ENCODE measurements at regions not wholly inside any gene's neighbourhood (a gene's known extent, or its start where the extent isn't known, plus 50 kb on each side); places are given as distances from the start of the nearest gene placed in this dataset.

DNA sequence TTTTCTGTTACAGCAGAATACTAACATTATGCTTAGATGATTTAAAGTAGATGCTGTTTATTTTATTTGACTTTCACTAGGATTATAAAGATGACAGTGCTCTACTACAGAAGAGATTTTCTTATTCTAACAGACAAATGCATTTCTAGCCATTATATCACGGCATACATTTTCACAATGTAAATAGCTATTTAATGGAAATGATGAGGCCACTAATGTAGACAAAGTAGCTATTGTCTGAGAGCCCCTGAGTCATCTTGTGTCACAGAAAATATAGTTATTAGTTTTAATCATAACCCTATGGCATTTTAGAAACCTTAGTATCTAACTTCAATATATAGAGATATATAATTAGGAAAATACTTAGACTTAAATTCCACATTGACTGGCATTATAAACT, 158.0 kb upstream of the AHR start:
- H3K9me3 ChIP-seq = no peaks in the 10 kb centered on the region
- TF ChIP-seq EP300 (IDR thresholded peaks at IDR 0.05) (no peak), POLR2AphosphoS5 (IDR thresholded peaks at IDR 0.05) (no peak), CTCF (IDR thresholded peaks at IDR 0.05) (no peak), POLR2A (IDR thresholded peaks at IDR 0.05) (no peak)
- no peak overlapping the region for H3K4me3 ChIP-seq
- H3K36me3 ChIP-seq = no peaks in the 10 kb centered on the region
- no peak overlapping the region for H3K27ac ChIP-seq
- H3K27me3 ChIP-seq = no peaks in the 10 kb centered on the region
- DNase-seq = no peak
- 71 to 73% methylated on average over 1 of the region's 1 CpG for WGBS, 2 donors
- intact Hi-C loops (cut with DNase I) = no loop called here
- H3K4me1 ChIP-seq = peaks cover 0 to 26% (median 11%) of the 10 kb centered on the region in 4 donors

GRCh38 chr7:17142831-17143541, 155.5 kb upstream of the AHR start:
- 79 to 81% methylated on average over 2 of the region's 2 CpGs for WGBS, 2 donors
- Histone ChIP-seq H3K27ac (peak overlapping the region in 2 of 4 donors; percentile 19 to 25), H3K4me1 (peaks cover 0 to 26% (median 11%) of the 10 kb centered on the region in 4 donors), H3K4me3 (peak overlapping the region in 3 of 4 donors; percentile 4 to 10 (median 8)), H3K27me3 (no peaks in the 10 kb centered on the region), H3K9me3 (no peaks in the 10 kb centered on the region), H3K36me3 (no peaks in the 10 kb centered on the region)
- TF ChIP-seq EP300 (IDR thresholded peaks at IDR 0.05) (no peak), POLR2A (IDR thresholded peaks at IDR 0.05) (no peak), POLR2AphosphoS5 (IDR thresholded peaks at IDR 0.05) (no peak), CTCF (IDR thresholded peaks at IDR 0.05) (no peak)
- DNase-seq = no peak
- intact Hi-C loops (cut with DNase I) = no loop called here

GRCh38 chr7:17144322-17144721, 154.1 kb upstream of the AHR start:
- no peaks in the 10 kb centered on the region for H3K36me3 ChIP-seq
- no peaks in the 10 kb centered on the region for H3K9me3 ChIP-seq
- no peak for DNase-seq
- intact Hi-C loops (cut with DNase I) = no loop called here
- H3K27ac ChIP-seq = no peak overlapping the region
- peaks cover 0 to 26% (median 11%) of the 10 kb centered on the region in 4 donors for H3K4me1 ChIP-seq
- TF ChIP-seq POLR2A (IDR thresholded peaks at IDR 0.05) = no peak
- no peak for TF ChIP-seq CTCF (IDR thresholded peaks at IDR 0.05)
- no peak for TF ChIP-seq POLR2AphosphoS5 (IDR thresholded peaks at IDR 0.05)
- TF ChIP-seq EP300 (IDR thresholded peaks at IDR 0.05) = no peak
- H3K4me3 ChIP-seq = no peak overlapping the region
- H3K27me3 ChIP-seq = no peaks in the 10 kb centered on the region
- 58 to 62% methylated on average over 4 of the region's 4 CpGs for WGBS, 2 donors

DNA sequence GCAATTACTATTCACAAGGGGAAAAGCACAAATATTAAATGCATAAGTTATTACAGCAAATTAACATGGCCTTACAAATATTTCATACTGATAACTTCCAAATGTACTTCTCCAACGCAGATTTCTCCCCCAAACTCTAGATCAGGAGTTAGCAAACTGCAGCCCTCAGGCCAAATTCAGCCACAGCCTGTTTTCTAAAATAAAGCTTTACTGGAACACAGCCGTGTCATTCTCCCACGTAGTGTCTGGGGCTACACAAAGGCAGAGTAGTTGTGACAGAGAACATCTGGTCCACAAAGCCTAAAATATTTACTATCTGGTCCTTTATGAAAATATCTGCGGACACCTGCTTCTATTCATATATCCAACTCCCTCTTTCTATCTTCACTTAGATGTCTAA, 151.8 kb upstream of the AHR start:
- no peak for TF ChIP-seq POLR2A (IDR thresholded peaks at IDR 0.05)
- no peak for TF ChIP-seq CTCF (IDR thresholded peaks at IDR 0.05)
- TF ChIP-seq POLR2AphosphoS5 (IDR thresholded peaks at IDR 0.05) = no peak
- no peak for TF ChIP-seq EP300 (IDR thresholded peaks at IDR 0.05)
- H3K4me3 ChIP-seq = no peak overlapping the region
- no peak for DNase-seq
- H3K4me1 ChIP-seq = peaks cover 0 to 11% (median 0%) of the 10 kb centered on the region in 4 donors
- 80 to 89% methylated on average over 4 of the region's 4 CpGs for WGBS, 2 donors
- no peaks in the 10 kb centered on the region for H3K27me3 ChIP-seq
- H3K27ac ChIP-seq = no peak overlapping the region
- no peaks in the 10 kb centered on the region for H3K36me3 ChIP-seq
- intact Hi-C loops (cut with DNase I) = no loop called here
- H3K9me3 ChIP-seq = no peaks in the 10 kb centered on the region

GRCh38 chr7:17147409-17147808, 151.0 kb upstream of the AHR start:
- intact Hi-C loops (cut with DNase I) = no loop called here
- H3K27me3 ChIP-seq = no peaks in the 10 kb centered on the region
- no peak for TF ChIP-seq POLR2A (IDR thresholded peaks at IDR 0.05)
- no peak for TF ChIP-seq EP300 (IDR thresholded peaks at IDR 0.05)
- TF ChIP-seq POLR2AphosphoS5 (IDR thresholded peaks at IDR 0.05) = no peak
- no peak for TF ChIP-seq CTCF (IDR thresholded peaks at IDR 0.05)
- 87 to 97% methylated on average over 7 of the region's 7 CpGs for WGBS, 2 donors
- no peak overlapping the region for H3K4me3 ChIP-seq
- no peak for DNase-seq
- H3K9me3 ChIP-seq = no peaks in the 10 kb centered on the region
- peaks cover 0 to 11% (median 0%) of the 10 kb centered on the region in 4 donors for H3K4me1 ChIP-seq
- H3K36me3 ChIP-seq = no peaks in the 10 kb centered on the region
- no peak overlapping the region for H3K27ac ChIP-seq

All from sigmoid colon (tissue), 6 donors.